T-helper 22 cell (primary cell): ENCODE measurements at regions not wholly inside any gene's neighbourhood (a gene's known extent, or its start where the extent isn't known, plus 50 kb on each side); places are given as distances from the start of the nearest gene placed in this dataset.
"Not testable (repeated sequence)": the region's sequence is repeated elsewhere in the genome, so short reads cannot be mapped to it uniquely, and the experiment has no call there.

Experiments
- DNase-seq: peaks from one replicate; pipeline ENCODE4 v3.0.0-alpha.2; 2020; ENCODE audit warnings: low read depth

DNA sequence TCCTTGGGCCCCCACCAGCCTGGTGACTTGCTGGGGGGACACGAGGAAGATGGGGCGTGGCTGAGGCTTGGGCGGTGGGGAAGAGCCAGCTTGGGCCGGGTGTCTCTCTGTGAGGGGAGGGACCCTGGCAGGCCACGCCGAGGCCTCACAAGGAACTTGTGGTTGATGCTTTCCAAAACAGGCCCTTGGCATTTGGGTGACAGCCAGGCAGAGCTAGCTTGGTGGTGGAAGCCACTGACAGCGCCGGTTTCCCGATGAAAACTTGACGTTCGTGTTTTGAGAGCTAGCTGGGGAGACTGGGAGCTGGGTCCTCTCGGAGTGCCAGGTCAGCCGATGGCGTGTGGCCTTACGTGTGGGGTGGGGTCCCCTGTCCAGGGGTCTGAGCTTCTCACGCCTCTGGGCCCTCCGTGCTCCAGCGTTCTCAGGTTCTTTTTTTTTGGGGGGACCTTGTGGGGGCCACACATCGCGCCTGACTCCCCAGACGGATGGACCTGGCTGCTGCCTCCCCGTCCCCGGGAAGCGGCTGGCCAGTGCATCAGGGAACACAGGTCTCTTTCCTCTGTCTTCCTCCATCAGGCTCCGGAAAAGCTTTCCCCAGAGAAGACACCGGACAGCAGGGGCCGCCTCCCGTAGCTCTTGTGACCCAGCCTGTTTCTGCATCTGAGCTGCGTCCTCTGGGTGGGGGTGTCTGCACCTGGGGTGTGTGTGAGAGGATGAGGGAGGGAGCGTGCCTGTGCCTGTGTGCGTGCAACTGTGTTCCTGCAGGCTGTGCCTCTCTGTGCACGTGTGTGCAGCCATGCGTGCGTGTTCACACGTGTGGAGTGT lies 129.3 kb upstream of the LPCAT1 start:
- DNase-seq = no peak

GRCh38 chr5:1651971-1652872 lies 128.5 kb upstream of the LPCAT1 start:
- DNase-seq = no peak

- no peak for DNase-seq
Observed at GRCh38 chr5:1651250-1651649, 127.5 kb upstream of the LPCAT1 start.

- no peak for DNase-seq
Observed at GRCh38 chr5:1649554-1649953, 125.8 kb upstream of the LPCAT1 start.

- no peak for DNase-seq
Observed at GRCh38 chr5:1648806-1649205, 125.0 kb upstream of the LPCAT1 start.

GRCh38 chr5:1647580-1647979 lies 123.8 kb upstream of the LPCAT1 start:
- DNase-seq = no peak

- peak; percentile 39 for DNase-seq
Observed at GRCh38 chr5:1644810-1645571, 121.2 kb upstream of the LPCAT1 start.

DNA sequence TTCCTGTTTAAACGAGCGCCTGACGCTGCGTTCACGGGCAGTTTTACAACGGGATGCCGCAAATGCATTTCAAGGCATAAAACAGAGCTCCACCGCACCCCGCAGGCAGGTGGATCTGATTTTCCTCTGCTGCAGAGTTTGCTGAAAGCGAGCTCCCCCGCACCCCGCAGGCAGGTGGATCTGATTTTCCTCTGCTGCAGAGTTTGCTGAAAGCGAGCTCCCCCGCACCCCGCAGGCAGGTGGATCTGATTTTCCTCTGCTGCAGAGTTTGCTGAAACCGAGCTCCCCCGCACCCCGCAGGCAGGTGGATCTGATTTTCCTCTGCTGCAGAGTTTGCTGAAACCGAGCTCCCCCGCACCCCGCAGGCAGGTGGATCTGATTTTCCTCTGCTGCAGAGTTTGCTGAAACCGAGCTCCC lies 120.6 kb upstream of the LPCAT1 start:
- DNase-seq = not testable (repeated sequence)

DNA sequence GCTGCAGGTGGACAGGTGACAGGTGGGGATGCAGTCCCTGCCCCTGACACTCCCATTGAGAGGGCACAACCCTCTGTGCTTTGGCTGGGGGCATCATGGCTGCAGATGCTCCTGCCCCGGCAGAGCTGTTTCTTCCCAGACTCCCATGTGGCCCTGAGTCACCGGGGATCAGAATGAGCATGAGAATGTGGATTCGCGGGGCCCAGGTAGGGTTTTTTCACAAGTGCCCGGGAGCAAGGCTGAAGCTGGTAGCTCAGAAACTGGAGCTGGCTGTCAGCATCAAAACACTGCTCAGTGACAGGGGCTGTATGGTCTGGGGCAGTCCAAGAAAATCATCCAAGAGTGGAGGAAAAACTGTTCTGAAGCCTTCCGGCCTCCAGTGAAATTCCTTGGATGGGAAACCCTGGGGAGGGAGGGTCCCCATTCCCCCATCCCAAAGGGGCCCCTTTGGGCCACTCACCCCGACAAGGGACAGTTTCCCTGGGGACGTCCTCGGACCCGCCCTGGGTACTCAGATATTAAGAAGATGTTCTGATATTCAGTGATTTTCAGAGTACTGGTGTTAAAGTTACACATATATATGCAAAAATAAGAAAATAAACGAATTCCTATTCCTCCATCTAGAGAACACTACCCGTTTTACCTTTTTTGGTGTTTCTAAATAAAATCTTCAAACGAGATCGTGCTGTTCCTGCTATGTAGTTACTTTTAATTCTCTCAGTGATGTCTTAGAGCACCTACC lies 120.1 kb upstream of the LPCAT1 start:
- no peak for DNase-seq

DNA sequence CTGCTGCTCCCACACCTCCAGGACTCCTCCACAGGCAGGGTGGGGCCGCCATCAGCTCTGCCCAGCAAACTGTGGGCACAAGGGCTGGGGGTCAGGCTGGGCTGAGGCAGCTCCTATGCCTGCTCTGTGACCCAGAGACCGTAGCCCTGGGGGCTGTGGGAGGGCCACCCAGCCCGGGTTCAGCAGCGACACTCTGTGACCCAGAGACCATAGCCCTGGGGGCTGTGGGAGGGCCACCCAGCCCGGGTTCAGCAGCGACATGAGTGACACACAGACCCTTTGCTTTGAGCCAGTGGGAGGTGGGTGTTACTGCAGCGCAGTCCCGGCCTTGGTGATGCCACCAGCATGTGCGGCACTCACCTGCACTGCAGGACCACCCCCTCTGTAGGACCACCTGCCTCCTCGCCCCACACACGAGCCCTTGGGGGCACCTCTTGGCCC lies 118.9 kb upstream of the LPCAT1 start:
- DNase-seq = no peak

DNA sequence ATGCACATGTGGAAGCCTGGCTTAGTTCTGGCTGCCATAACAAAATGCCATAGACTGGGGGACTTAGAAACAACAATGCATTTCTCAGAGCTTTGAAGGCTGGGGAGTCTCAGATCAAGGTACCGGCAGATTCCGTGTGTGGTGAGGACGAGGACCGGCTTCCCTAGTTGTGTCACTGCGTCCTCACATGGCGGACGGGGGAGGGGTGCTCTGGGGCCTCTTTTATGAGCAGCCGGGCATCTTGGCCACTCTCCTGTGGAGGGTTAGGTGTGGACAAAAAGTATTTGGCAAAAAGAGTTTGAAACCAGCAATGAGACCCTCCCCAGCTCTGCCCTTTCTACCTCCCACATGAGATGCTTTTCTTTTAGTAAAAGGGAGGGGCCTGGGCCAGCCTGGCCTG lies 118.5 kb upstream of the LPCAT1 start:
- no peak for DNase-seq

DNA sequence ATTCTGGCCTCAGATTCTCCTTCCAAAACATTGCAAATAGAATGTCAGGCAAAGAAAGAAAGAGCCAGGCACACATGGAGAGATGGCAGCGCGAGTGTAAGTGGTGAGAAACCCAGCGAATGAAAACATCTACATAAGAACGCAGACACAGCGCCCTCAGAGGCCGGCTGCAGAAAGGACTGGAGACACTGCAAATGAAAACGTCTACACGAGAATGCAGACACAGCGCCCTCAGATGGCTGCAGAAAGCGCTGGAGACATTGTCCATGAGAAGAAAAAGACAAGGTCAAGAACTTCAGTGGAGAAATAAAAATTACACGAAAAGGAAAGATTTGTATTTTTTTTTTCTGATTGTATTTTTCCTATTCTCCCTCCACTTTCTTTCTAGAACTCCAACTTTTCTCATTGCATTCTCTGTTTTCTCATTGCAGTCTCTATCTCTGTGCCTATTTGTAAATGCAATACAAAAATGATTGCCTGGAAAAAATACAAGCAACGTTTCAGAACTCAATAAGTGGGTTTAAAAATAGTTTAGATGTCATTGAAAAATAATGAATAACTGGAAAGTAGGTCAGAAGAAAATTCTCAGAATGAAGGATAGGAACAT lies 117.9 kb upstream of the LPCAT1 start:
- DNase-seq = peak; percentile 51

GRCh38 chr5:1641041-1641440 lies 117.3 kb upstream of the LPCAT1 start:
- no peak for DNase-seq

GRCh38 chr5:1640421-1640881 lies 116.7 kb upstream of the LPCAT1 start:
- DNase-seq = no peak

GRCh38 chr5:1639757-1640156 lies 116.0 kb upstream of the LPCAT1 start:
- no peak for DNase-seq

DNA sequence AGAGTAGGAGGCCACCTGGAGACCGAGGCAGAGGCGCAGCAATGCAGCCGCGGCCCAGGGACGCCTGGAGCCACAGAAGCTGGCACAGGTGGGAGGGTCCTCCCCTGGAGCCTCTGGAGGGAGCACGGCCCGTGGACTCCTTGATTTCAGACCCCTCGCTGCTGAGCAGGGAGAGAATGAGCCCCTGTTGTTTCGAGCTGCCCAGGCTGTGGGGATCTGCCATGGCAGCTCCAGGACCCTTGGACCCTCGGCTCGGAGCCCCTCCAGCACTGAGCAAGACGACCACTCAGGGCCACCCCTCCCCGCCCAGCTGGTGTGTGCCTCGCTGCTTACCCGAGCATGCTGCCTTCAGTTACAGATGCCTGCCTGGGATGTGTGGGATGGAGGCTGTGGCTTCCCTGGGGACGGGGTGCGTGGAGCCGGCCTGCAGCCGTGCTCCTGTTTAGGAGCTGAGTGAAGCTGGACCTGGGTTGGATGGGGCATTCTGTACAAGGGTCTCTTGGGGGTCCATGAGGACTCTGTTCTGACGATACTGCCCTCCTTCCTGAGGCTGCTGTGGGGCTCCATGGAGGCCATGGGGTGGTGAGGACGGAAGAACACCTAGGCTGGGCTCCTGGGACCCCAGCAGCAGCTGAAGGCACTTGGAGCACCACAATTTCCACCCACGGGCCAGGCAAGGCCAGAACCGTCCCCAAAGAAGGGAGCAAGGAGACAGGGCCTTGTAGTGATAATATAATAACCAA lies 115.1 kb upstream of the LPCAT1 start:
- DNase-seq = no peak

DNA sequence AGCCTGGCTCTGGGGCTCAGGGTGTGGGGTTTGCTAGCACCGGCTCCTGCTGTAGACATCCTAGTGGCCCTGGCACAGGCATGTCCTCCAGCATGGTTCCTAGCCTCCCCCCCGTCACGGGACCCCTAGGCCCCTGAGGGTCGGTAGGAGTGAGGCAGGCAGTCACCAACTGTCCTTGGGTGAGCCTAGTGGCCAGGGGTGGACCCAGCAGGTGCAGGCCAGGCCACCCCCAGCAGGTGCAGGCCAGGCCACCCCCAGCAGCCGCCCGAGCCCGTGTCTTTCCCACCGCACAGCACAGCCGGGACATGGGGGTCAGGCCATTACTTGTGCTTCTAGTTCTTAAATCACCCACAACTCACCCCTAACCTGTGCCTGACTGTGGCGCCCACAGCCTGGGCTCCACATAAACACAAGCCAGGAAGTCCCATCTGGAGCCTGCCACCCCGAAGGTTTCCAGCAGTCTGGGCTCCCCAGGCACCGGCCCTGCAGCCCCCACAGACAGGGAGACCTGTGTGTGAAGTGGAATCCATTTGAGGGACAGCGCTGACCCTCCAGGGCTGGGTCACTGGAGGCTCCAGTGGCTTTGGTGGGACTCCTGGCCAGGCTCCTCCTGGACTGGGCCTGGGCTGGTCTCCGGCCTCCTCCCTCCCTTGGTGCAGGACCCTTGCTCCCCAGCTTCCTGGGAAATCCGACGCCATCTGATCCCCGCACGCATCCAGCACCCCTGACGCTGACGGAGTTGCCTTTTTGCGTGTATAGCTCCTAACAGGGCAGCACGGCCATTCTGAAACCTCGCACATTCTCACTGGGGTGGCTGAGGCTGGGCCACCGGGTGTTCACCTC lies 114.1 kb upstream of the LPCAT1 start:
- no peak for DNase-seq

GRCh38 chr5:1636981-1637638 lies 113.3 kb upstream of the LPCAT1 start:
- no peak for DNase-seq
